NCI-H2107 treated with DMSO at 0.1 percent for 48 hours (cell line): ENCODE measurements at regions not wholly inside any gene's neighbourhood (a gene's known extent, or its start where the extent isn't known, plus 50 kb on each side); places are given as distances from the start of the nearest gene placed in this dataset.
"Not testable (repeated sequence)": the region's sequence is repeated elsewhere in the genome, so short reads cannot be mapped to it uniquely, and the experiment has no call there.

Experiments
- DNase-seq: peaks from one replicate; lab custom pipeline; 2025; ENCODE audit not compliant: unreplicated experiment; lab: John Stamatoyannopoulos, UW

GRCh38 chr1:113185463-113186104 lies 112.6 kb downstream of the LRIG2 start:
- DNase-seq: no peak

GRCh38 chr1:113190078-113190477 lies 117.1 kb downstream of the LRIG2 start:
- DNase-seq: no peak

- DNase-seq: no peak
Measured at GRCh38 chr1:113190930-113191329, 117.9 kb downstream of the LRIG2 start.

- DNase-seq: no peak
Measured at GRCh38 chr1:113191579-113192076, 118.6 kb downstream of the LRIG2 start.

GRCh38 chr1:113192242-113192641 lies 119.2 kb downstream of the LRIG2 start:
- DNase-seq: no peak

DNA sequence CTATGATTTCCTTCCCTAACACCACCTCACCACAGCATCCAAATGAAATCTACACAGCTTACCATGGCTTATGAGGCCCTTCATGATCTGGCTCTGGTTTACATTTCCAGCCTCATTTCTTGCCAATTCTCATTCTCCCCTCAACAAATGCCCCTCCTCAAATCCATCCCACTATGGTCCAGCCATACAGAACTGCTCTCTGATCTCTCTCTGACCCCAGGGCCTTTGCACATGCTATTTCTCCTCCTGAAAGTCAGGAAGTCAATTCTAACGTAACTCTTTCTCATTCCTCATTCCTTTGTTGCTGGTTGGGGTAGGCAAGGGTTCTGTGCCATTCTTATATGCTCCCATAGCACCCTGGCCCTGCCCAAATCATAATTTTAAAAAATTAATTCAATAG lies 120.0 kb downstream of the LRIG2 start:
- DNase-seq: no peak

- DNase-seq: no peak
Measured at GRCh38 chr1:113194846-113195830, 122.1 kb downstream of the LRIG2 start.

DNA sequence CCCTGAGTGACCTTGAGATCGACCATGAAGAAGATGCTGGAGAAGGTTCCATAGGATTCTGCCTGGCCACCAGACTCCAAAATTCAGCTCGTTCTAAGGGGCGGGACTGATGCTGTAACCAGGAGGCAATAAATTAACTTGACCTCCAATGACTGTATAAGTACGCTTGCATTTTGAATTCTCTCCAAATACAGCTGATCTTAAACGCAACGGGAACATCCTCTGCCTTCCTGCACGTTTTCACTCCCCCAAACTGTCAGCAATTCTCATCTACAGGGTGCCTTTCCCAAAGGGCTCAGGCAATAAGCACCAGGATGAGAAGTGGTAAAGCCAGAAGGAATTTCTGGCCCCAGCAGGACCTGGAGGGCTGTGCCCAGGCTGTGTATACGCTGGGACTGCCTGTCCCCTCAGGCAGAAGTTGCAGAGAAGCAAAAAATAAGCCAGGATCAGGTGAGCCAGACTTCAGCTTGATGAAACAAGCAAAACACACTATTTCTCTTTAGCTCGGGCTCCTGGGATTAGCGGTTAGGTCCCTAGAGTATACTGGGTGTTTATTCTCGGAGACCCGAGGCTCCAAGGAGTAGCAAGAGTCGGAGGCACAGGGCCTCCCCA lies 124.8 kb downstream of the LRIG2 start:
- peak; percentile 12 for DNase-seq

DNA sequence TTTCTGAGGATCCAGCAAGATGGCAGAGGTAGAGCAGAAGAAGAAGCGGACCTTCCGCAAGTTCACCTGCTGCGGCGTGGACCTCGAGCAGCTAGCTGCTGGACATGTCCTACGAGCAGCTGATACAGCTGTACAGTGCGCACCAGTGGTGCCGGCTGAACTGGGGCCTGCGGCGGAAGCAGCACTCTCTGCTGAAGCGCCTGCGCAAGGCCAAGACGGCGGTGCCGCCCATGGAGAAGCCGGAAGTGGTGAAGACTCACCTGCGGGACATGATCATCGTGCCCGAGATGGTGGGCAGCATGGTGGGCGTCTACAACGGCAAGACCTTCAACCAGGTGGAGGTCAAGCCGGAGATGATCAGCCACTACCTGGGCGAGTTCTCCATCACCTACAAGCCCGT lies 125.8 kb downstream of the LRIG2 start:
- no peak for DNase-seq

DNA sequence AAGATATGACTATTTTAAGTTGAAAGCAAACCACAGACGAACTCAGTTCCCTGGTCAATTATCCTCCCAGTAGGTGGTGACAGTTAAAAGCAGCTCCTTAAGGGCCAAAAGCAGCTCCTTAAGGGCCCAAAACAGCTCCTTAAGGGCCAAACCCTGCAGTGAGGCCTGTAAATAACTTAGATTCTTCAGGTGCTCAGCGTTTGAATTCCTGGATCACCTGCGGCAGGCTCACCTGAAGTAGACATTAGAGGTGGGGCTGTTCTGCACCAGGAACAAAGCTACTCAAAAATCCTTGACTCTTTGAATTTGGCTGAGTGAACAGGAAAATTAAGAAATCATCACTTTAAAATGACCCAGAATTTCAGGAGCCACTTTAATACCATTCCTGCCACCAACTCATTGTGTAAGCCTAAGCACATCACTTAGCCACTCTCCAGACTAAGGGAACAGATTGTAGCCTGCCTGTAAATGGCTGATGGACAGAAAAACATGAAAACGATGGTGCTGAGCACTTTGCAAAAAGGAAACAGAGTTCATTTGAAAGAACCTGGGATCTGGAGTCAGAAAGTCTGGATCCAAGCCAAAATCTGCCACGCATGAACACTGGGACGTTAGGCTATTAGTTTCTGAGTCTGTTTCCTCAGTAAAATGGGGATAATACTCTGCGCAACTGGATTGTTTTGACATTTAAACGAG lies 126.9 kb downstream of the LRIG2 start:
- DNase-seq: peak; percentile 52

DNA sequence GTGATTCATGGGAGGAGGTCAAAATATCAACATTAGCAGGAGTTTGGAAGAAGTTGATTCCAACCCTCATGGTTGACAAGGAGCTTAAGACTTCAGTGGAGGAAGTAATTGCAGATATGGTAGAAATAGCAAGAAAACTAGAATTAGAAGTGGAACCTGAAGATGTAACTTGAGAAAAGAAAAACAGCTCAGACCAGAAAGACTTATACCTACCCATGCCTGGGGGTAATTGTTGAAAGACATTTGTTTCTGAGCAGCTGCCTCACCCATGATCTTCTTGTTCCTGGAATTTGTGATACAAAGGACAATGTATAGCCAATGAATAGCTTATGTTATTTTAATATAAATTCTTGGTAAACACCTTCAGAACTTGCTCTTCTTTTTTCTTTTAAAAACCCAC lies 128.6 kb downstream of the LRIG2 start:
- DNase-seq: no peak

GRCh38 chr1:113205980-113206766 lies 133.2 kb downstream of the LRIG2 start:
- no peak for DNase-seq

GRCh38 chr1:113207019-113207418 lies 134.0 kb downstream of the LRIG2 start:
- no peak for DNase-seq

GRCh38 chr1:113207457-113207856 lies 134.5 kb downstream of the LRIG2 start:
- DNase-seq: no peak

DNA sequence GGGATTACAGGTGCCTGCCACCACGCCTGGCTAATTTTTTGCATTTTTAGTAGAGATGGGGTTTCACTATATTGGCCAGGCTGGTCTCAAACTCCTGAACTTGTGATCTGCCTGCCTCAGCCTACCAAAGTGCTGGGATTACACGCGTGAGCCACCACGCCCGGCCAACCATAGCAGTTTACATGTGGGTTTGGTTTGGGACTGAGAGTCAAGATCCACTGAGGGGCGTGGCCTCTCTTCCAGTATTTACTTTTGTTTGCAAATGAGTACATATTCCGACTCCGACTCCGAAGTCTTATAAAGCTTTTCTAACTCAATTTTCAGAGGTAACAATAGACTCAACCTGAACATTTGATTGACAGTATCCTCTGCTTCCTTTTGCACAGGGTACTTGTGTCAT lies 135.4 kb downstream of the LRIG2 start:
- not testable (repeated sequence) for DNase-seq

- no peak for DNase-seq
Measured at GRCh38 chr1:113210248-113210647, 137.2 kb downstream of the LRIG2 start.

DNA sequence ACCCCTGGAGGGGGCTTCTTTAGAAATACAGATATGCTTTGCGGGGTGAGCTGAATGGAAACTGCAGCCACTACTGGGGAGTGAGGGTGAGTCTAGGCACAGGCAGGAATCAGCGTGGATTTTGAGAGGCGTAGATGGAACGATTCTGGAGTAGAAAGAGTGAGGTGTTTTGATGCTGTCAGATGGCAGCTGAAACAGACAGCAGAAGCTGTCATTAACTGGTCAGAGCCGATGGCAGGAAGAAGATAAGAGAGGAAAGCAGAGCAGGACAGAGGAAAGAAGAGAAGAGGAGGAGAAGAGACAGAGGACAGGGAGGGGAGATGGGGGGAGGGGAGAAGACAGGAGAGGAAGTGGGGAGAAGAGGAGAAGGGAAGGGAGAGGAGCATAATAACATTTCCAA lies 138.5 kb downstream of the LRIG2 start:
- DNase-seq: no peak

GRCh38 chr1:113215015-113215414 lies 142.0 kb downstream of the LRIG2 start:
- DNase-seq: no peak

- DNase-seq: no peak
Measured at GRCh38 chr1:113216664-113217063, 143.7 kb downstream of the LRIG2 start.
